Stimulated activated CD4-positive, alpha-beta T cell treated with anti-CD3 and anti-CD28 coated beads, Interleukin-1b, Interleukin-23, amount 100 ng/mL, for 48 hours (primary cell): ENCODE measurements at regions not wholly inside any gene's neighbourhood (a gene's known extent, or its start where the extent isn't known, plus 50 kb on each side); places are given as distances from the start of the nearest gene placed in this dataset.
A peak's percentile ranks its signal among the peaks of the same experiment; 100 is the strongest.

Experiments used
- DNase-seq: peaks from one replicate; pipeline ENCODE4 v3.0.0-alpha.2; 2020

- no peak for DNase-seq
Observed at GRCh38 chr2:181252262-181253148, 204.7 kb upstream of the ITGA4 start.

- DNase-seq: no peak
Observed at GRCh38 chr2:181253438-181253837, 203.7 kb upstream of the ITGA4 start.

GRCh38 chr2:181255651-181256050 is 201.5 kb upstream of the ITGA4 start:
- DNase-seq: no peak

- no peak for DNase-seq
Observed at GRCh38 chr2:181258720-181259119, 198.5 kb upstream of the ITGA4 start.

- DNase-seq: no peak
Observed at GRCh38 chr2:181262782-181263181, 194.4 kb upstream of the ITGA4 start.

GRCh38 chr2:181264001-181264400 is 193.2 kb upstream of the ITGA4 start:
- no peak for DNase-seq

- no peak for DNase-seq
Observed at GRCh38 chr2:181264441-181264840, 192.7 kb upstream of the ITGA4 start.

GRCh38 chr2:181266614-181267013 is 190.6 kb upstream of the ITGA4 start:
- DNase-seq: no peak

GRCh38 chr2:181268174-181268867 is 188.9 kb upstream of the ITGA4 start:
- DNase-seq: no peak

- DNase-seq: no peak
Observed at GRCh38 chr2:181273986-181274385, 183.2 kb upstream of the ITGA4 start.

GRCh38 chr2:181275643-181276070 is 181.5 kb upstream of the ITGA4 start:
- DNase-seq: no peak

- DNase-seq: no peak
Observed at GRCh38 chr2:181281206-181281832, 175.9 kb upstream of the ITGA4 start.

- DNase-seq: no peak
Observed at GRCh38 chr2:181285116-181285515, 172.1 kb upstream of the ITGA4 start.

GRCh38 chr2:181289698-181290097 is 167.5 kb upstream of the ITGA4 start:
- no peak for DNase-seq

GRCh38 chr2:181290182-181290581 is 167.0 kb upstream of the ITGA4 start:
- DNase-seq: no peak

GRCh38 chr2:181294979-181295378 is 162.2 kb upstream of the ITGA4 start:
- DNase-seq: no peak

- no peak for DNase-seq
Observed at GRCh38 chr2:181300600-181301291, 156.4 kb upstream of the ITGA4 start.

- no peak for DNase-seq
Observed at GRCh38 chr2:181304011-181304844, 153.0 kb upstream of the ITGA4 start.

- peak; percentile 47 for DNase-seq
Observed at GRCh38 chr2:181305301-181306123, 151.7 kb upstream of the ITGA4 start.

- no peak for DNase-seq
Observed at GRCh38 chr2:181306785-181307184, 150.4 kb upstream of the ITGA4 start.
